HepG2 (cell line): ENCODE measurements at regions not wholly inside any gene's neighbourhood (a gene's known extent, or its start where the extent isn't known, plus 50 kb on each side); places are given as distances from the start of the nearest gene placed in this dataset.

ENCODE experiments used
- ATAC-seq: fragments of 200-7000 bp; cut with Tn5 transposase; 3 replicates; pipeline ENCODE4 v1.9.1; 2020; ENCODE audit warnings: mild to moderate bottlenecking, moderate library complexity
- BruUV-seq: library from RNA; stranded (reverse); fragments of 400-500 nt; replicated peaks from 2 replicates; lab custom pipeline; 2021; lab: Mats Ljungman, UMichigan
- CTCF ChIA-PET: fragments of 300-600 bp; formaldehyde crosslinking; extraction: SDS; loops from one replicate; lab custom pipeline; 2021; ENCODE audit warnings: low total read pairs, inconsistent platforms, low intra/inter-chr PET ratio; lab: Yijun Ruan, JAX
- POLR2A ChIA-PET: fragments of 350-600 bp; sonication (Branson Sonifier 250); formaldehyde crosslinking; loops from one replicate; lab custom pipeline; 2020; ENCODE audit warnings: antibody characterized with exemption, inconsistent platforms; lab: Yijun Ruan, JAX
- DNase-seq: peaks from one replicate; pipeline ENCODE4 v3.0.0-alpha.2; 2015; ENCODE audit warnings: low spot score
- FAIRE-seq: peaks from 3 replicates; lab custom pipeline; 2011; peaks lifted over from hg19 to GRCh38; lab: Jason Lieb, UNC
- H2AFZ ChIP-seq: one replicate; pipeline ENCODE4 v1.6.1; 2011; ENCODE audit warnings: low read length, inconsistent platforms
- H3K27ac ChIP-seq: fragments of 300-600 bp; 3 replicates; pipeline ENCODE4 v1.8.0; 2011; ENCODE audit warnings: mixed run types, mild to moderate bottlenecking, mixed read lengths, low read length, inconsistent platforms; ENCODE audit not compliant: insufficient read depth; ENCODE audit errors: extremely low read length
- H3K27me3 ChIP-seq, 2 experiments: fragments of 200-600 bp in 1 of 2; 2 replicates in 1 of 2; 3 replicates in 1 of 2; pipeline versions ENCODE4 v1.6.0 to v1.8.0; 2011; ENCODE audit warnings: low read length in 2 of 2, mild to moderate bottlenecking in 2 of 2, moderate library complexity in 2 of 2, inconsistent platforms in 1 of 2; ENCODE audit not compliant: insufficient read depth in 2 of 2, control insufficient read depth in 1 of 2
- H3K36me3 ChIP-seq, 2 experiments: fragments of 200-600 bp in 1 of 2; replicated peaks in 1 of 2; 2 replicates in 1 of 2; 3 replicates in 1 of 2; pipeline versions ENCODE4 v1.5.1 to v1.8.0; 2011; ENCODE audit warnings: low read length in 2 of 2, inconsistent platforms in 1 of 2; ENCODE audit not compliant: insufficient read depth in 2 of 2, control insufficient read depth in 1 of 2
- H3K4me1 ChIP-seq: 2 replicates; pipeline ENCODE4 v1.5.1; 2012; ENCODE audit warnings: low read length, inconsistent platforms; ENCODE audit not compliant: insufficient read depth
- H3K4me2 ChIP-seq: 2 replicates; pipeline ENCODE4 v1.6.0; 2011; ENCODE audit warnings: low read depth, low read length, inconsistent platforms
- H3K4me3 ChIP-seq, 3 experiments: fragments of 200-600 bp in 1 of 3; sonication (generic), shearing (Covaris generic) in 1 of 3; replicated peaks in 1 of 3; 2 replicates each; pipeline ENCODE4 v1.5.1; 2011 to 2016; ENCODE audit warnings: low read length in 3 of 3, inconsistent platforms in 2 of 3, low read depth in 2 of 3, mild to moderate bottlenecking in 2 of 3, control low read depth in 1 of 3, mixed read lengths in 1 of 3; ENCODE audit not compliant: insufficient read depth in 1 of 3
- H3K79me2 ChIP-seq: one replicate; pipeline ENCODE4 v1.6.1; 2011; ENCODE audit warnings: low read length, inconsistent platforms; ENCODE audit not compliant: insufficient read depth
- H3K9ac ChIP-seq: 2 replicates; pipeline ENCODE4 v1.6.0; 2011; ENCODE audit warnings: mild to moderate bottlenecking, low read depth, low read length, inconsistent platforms; ENCODE audit not compliant: insufficient read depth
- H3K9me3 ChIP-seq: 2 replicates; pipeline ENCODE4 v1.5.1; 2012; ENCODE audit warnings: mild to moderate bottlenecking, low read length
- H4K20me1 ChIP-seq: 2 replicates; pipeline ENCODE4 v1.6.0; 2011; ENCODE audit warnings: inconsistent platforms, mild to moderate bottlenecking, low read length, moderate library complexity; ENCODE audit not compliant: insufficient read depth
- ATF7 ChIP-seq, 2 experiments: fragments of 450-650 bp in 1 of 2; sonication (generic) in 1 of 2; formaldehyde crosslinking in 1 of 2; IDR thresholded peaks; 2 replicates each; pipeline versions ENCODE4 v1.4.0 to v1.6.1; 2016 to 2020; ENCODE audit warnings: antibody characterized with exemption in 1 of 2, mild to moderate bottlenecking in 1 of 2, missing genetic modification reagents in 1 of 2
- CREB1 ChIP-seq, 2 experiments: fragments of 450-650 bp in 1 of 2; IDR thresholded peaks; 2 replicates each; pipeline ENCODE4 v1.6.1; 2016 to 2017; ENCODE audit warnings: control low read depth in 1 of 2, mild to moderate bottlenecking in 1 of 2, missing compliant biosample characterization in 1 of 2, missing genetic modification characterization in 1 of 2
- KMT2B ChIP-seq: IDR thresholded peaks from 2 replicates; pipeline ENCODE4 v1.6.1; 2016; ENCODE audit warnings: missing genetic modification reagents, missing compliant biosample characterization
- NR3C1 ChIP-seq: sonication (generic); formaldehyde crosslinking; IDR thresholded peaks from 2 replicates; pipeline ENCODE4 v1.4.0; 2020; ENCODE audit warnings: missing genetic modification reagents
- RFX5 ChIP-seq: IDR thresholded peaks from 2 replicates; pipeline ENCODE4 v1.6.1; 2011; ENCODE audit warnings: low read depth, low read length, improper control_type of control experiment
- SRSF4 ChIP-seq: fragments of 200-400 bp; formaldehyde crosslinking; IDR thresholded peaks from one replicate; pipeline ENCODE4 v1.6.1; 2018; ENCODE audit warnings: mild to moderate bottlenecking, low read depth, low read length, moderate library complexity; ENCODE audit not compliant: poor library complexity, severe bottlenecking
- ZMAT5 ChIP-seq: sonication (generic); formaldehyde crosslinking; IDR thresholded peaks from 2 replicates; pipeline ENCODE4 v1.5.0; 2020; ENCODE audit warnings: mild to moderate bottlenecking, low read depth, missing genetic modification reagents, borderline replicate concordance
- ZNF101 ChIP-seq: sonication (generic); formaldehyde crosslinking; IDR thresholded peaks from 2 replicates; pipeline ENCODE4 v1.4.0; 2020; ENCODE audit warnings: mild to moderate bottlenecking, low read depth, missing genetic modification reagents, borderline replicate concordance
- ZNF263 ChIP-seq: sonication (generic); formaldehyde crosslinking; IDR thresholded peaks from 2 replicates; pipeline ENCODE4 v1.4.0; 2020; ENCODE audit warnings: missing genetic modification reagents
- ZNF383 ChIP-seq: sonication (generic); formaldehyde crosslinking; IDR thresholded peaks from 2 replicates; pipeline ENCODE4 v1.4.0; 2020; ENCODE audit warnings: missing genetic modification reagents, mild to moderate bottlenecking, borderline replicate concordance
- ZNF557 ChIP-seq: sonication (generic); formaldehyde crosslinking; IDR thresholded peaks from 2 replicates; pipeline ENCODE4 v1.4.0; 2020; ENCODE audit warnings: missing genetic modification reagents
- ZNF777 ChIP-seq: sonication (generic); formaldehyde crosslinking; IDR thresholded peaks from 2 replicates; pipeline ENCODE4 v1.4.0; 2020; ENCODE audit warnings: missing genetic modification reagents
- WGBS: methylation state at CpG from one replicate; pipeline ENCODE4 v1.1.6; 2017; ENCODE audit warnings: low lambda C conversion rate; 5-methylcytosine and 5-hydroxymethylcytosine counted together
- in situ Hi-C: cut with HindIII; loops from 2 replicates; pipeline ENCODE4 v1.10.0; 2017; ENCODE audit warnings: low pct_unique_long_range_greater_than_20kb; ENCODE audit not compliant: extremely low pct_ligation_motif_present
- intact Hi-C: fragments of 100-400 bp; cut with micrococcal nuclease; formaldehyde crosslinking; loops from one replicate; pipeline ENCODE4 v1.10.0; 2022; ENCODE audit not compliant: unreplicated experiment

GRCh38 chr7:131649879-131650278 is 93.5 kb upstream of the PODXL start:
- H3K9ac ChIP-seq, result no peak overlapping the region
- CTCF ChIA-PET, result no interaction called here
- 52% methylated on average over 5 of the region's 13 CpGs for WGBS
- BruUV-seq, result no TSS peak
- no peak for ATAC-seq
- no peaks in the 10 kb centered on the region for H3K9me3 ChIP-seq
- no peaks in the 10 kb centered on the region for H3K36me3 ChIP-seq
- in situ Hi-C loops, result loop anchor here (10.0 kb wide), 1 partner anchor 145 kb away; no protein-coding TSS in a partner anchor
- FAIRE-seq, result no peak
- DNase-seq, result no peak
- H3K27ac ChIP-seq, result no peak overlapping the region
- TF ChIP-seq NR3C1 (CRISPR knock-in tag) (no peak), ZMAT5 (no peak), ZNF557 (CRISPR knock-in tag) (no peak), KMT2B (CRISPR knock-in tag) (no peak), ZNF777 (no peak), SRSF4 (no peak), ZNF101 (no peak), RFX5 (no peak), ZNF383 (CRISPR knock-in tag) (no peak)
- no peaks in the 10 kb centered on the region; a peak in 1 of 5 replicates for H3K27me3 ChIP-seq
- H3K4me2 ChIP-seq, result no peak overlapping the region
- POLR2A ChIA-PET, result no interaction called here
- intact Hi-C loops, result no loop called here
- H4K20me1 ChIP-seq, result no peaks in the 10 kb centered on the region
- H3K4me1 ChIP-seq, result no peaks in the 10 kb centered on the region
- no peaks in the 10 kb centered on the region for H3K79me2 ChIP-seq
- no peak overlapping the region for H3K4me3 ChIP-seq
- H2AFZ ChIP-seq, result no peak overlapping the region

GRCh38 chr7:131649003-131649541 is 92.6 kb upstream of the PODXL start:
- Histone ChIP-seq H3K9ac (no peak overlapping the region), H3K27ac (no peak overlapping the region), H4K20me1 (no peaks in the 10 kb centered on the region), H3K4me2 (no peak overlapping the region), H3K9me3 (no peaks in the 10 kb centered on the region), H3K4me1 (no peaks in the 10 kb centered on the region), H2AFZ (no peak overlapping the region), H3K36me3 (no peaks in the 10 kb centered on the region), H3K79me2 (no peaks in the 10 kb centered on the region), H3K27me3 (no peaks in the 10 kb centered on the region; a peak in 1 of 5 replicates), H3K4me3 (no peak overlapping the region)
- FAIRE-seq, result no peak
- WGBS, result 25% methylated on average over 2 of the region's 5 CpGs
- DNase-seq, result no peak
- intact Hi-C loops (no loop called here), in situ Hi-C loops (no loop called here)
- POLR2A ChIA-PET, result no interaction called here
- CTCF ChIA-PET, result no interaction called here
- BruUV-seq, result no TSS peak
- no peak for ATAC-seq
- TF ChIP-seq ZNF263 (CRISPR knock-in tag) (no peak), ATF7 (IDR thresholded peaks at IDR 0.05) (peak; percentile 31; the same call in 1 of the 2 replicates), ATF7 (CRISPR knock-in tag; IDR thresholded peaks at IDR 0.05) (no peak), CREB1 (IDR thresholded peaks at IDR 0.05) (peak; percentile 19; the same call in 1 of the 2 replicates), CREB1 (CRISPR knock-in tag; IDR thresholded peaks at IDR 0.05) (no peak)
